Cardiac fibroblast (primary cell): ENCODE measurements at regions not wholly inside any gene's neighbourhood (a gene's known extent, or its start where the extent isn't known, plus 50 kb on each side); places are given as distances from the start of the nearest gene placed in this dataset.

Experiments
- DNase-seq, 2 donors: peaks; one replicate each; pipeline versions ENCODE4 v3.0.0 to v3.0.0-alpha.2; 2010; ENCODE audit warnings: low read depth in 2 of 2
- H3K4me3 ChIP-seq, 2 donors: replicated peaks in 1 of 2; 1 replicate in 1 of 2; 2 replicates in 1 of 2; pipeline ENCODE4 v1.5.1; 2011; ENCODE audit warnings: low read depth in 2 of 2, low read length in 2 of 2, mild to moderate bottlenecking in 2 of 2, moderate library complexity in 1 of 2
- CTCF ChIP-seq: IDR thresholded peaks from one replicate; pipeline ENCODE4 v1.5.1; 2011; ENCODE audit warnings: low read depth, mild to moderate bottlenecking, low read length, inconsistent platforms

GRCh38 chrX:17917945-17918577 lies 57.0 kb upstream of the RAI2 start:
- H3K4me3 ChIP-seq = no peak overlapping the region
- no peak for TF ChIP-seq CTCF
- DNase-seq = no peak

GRCh38 chrX:17913801-17914200 lies 52.7 kb upstream of the RAI2 start:
- no peak for DNase-seq
- H3K4me3 ChIP-seq = no peak overlapping the region
- TF ChIP-seq CTCF = no peak
